K562 (cell line): ENCODE measurements at regions not wholly inside any gene's neighbourhood (a gene's known extent, or its start where the extent isn't known, plus 50 kb on each side); places are given as distances from the start of the nearest gene placed in this dataset.

Experiments
- ATAC-seq: fragments of 200-7000 bp; cut with Tn5 transposase; 3 replicates; pipeline ENCODE4 v1.9.1; 2020; ENCODE audit warnings: moderate library complexity
- BruUV-seq: library from RNA; stranded (reverse); fragments of 400-500 nt; replicated peaks from 2 replicates; lab custom pipeline; 2021; lab: Mats Ljungman, UMichigan
- CTCF ChIA-PET: fragments of 300-600 bp; formaldehyde crosslinking; extraction: SDS; loops from one replicate; lab custom pipeline; 2021; ENCODE audit warnings: low intra/inter-chr PET ratio; lab: Yijun Ruan, JAX
- POLR2A ChIA-PET: fragments of 300-600, 350-650 bp; sonication (Branson Sonifier 250); formaldehyde crosslinking; extraction: SDS; loops from one replicate; lab custom pipeline; 2021; ENCODE audit warnings: antibody characterized with exemption, inconsistent platforms; lab: Yijun Ruan, JAX
- DNase-seq, 4 experiments: peaks; one replicate each; pipeline versions ENCODE4 v3.0.0 to v3.0.0-alpha.2; 2011 to 2018; ENCODE audit warnings: low spot score in 3 of 4, mixed read lengths in 3 of 4; ENCODE audit errors: extremely low read depth in 1 of 4
- FAIRE-seq: peaks from 2 replicates; lab custom pipeline; 2011; peaks lifted over from hg19 to GRCh38; lab: Jason Lieb, UNC
- H2AFZ ChIP-seq: 2 replicates; pipeline ENCODE4 v1.6.0; 2011; ENCODE audit warnings: low read depth, low read length, control low read depth, inconsistent platforms
- H3K27ac ChIP-seq: fragments of 200-600 bp; 3 replicates; pipeline ENCODE4 v1.8.0; 2011; ENCODE audit warnings: low read depth, mild to moderate bottlenecking, control low read depth, inconsistent platforms, low read length, moderate library complexity, mixed read lengths; ENCODE audit errors: extremely low read depth
- H3K27me3 ChIP-seq, 2 experiments: fragments of 300-600 bp in 1 of 2; 2 replicates in 1 of 2; 3 replicates in 1 of 2; pipeline versions ENCODE4 v1.6.0 to v1.8.0; 2011; ENCODE audit warnings: inconsistent platforms in 2 of 2, low read length in 2 of 2, mild to moderate bottlenecking in 1 of 2, mixed read lengths in 1 of 2, moderate library complexity in 1 of 2; ENCODE audit not compliant: control insufficient read depth in 2 of 2, insufficient read depth in 2 of 2
- H3K36me3 ChIP-seq: fragments of 300-600 bp; 3 replicates; pipeline ENCODE4 v1.8.0; 2011; ENCODE audit warnings: mild to moderate bottlenecking, low read length, inconsistent platforms; ENCODE audit not compliant: control insufficient read depth, insufficient read depth
- H3K4me1 ChIP-seq, 2 experiments: fragments of 200-600 bp in 1 of 2; replicated peaks in 1 of 2; 2 replicates in 1 of 2; 3 replicates in 1 of 2; pipeline versions ENCODE4 v1.5.1 to v1.8.0; 2011; ENCODE audit warnings: inconsistent platforms in 2 of 2, low read length in 2 of 2, mild to moderate bottlenecking in 1 of 2, mixed read lengths in 1 of 2, moderate library complexity in 1 of 2; ENCODE audit not compliant: control insufficient read depth in 2 of 2, insufficient read depth in 2 of 2
- H3K4me2 ChIP-seq: 2 replicates; pipeline ENCODE4 v1.6.1; 2011; ENCODE audit warnings: low read length, control low read depth, inconsistent platforms, mixed read lengths; ENCODE audit not compliant: insufficient read depth
- H3K4me3 ChIP-seq: fragments of 200-600 bp; sonication (generic), shearing (Covaris generic); 2 replicates; pipeline ENCODE4 v1.5.1; 2016; ENCODE audit warnings: control low read depth, inconsistent platforms
- H3K79me2 ChIP-seq: fragments of 200-600 bp; 3 replicates; pipeline ENCODE4 v1.8.0; 2011; ENCODE audit warnings: low read length, inconsistent platforms; ENCODE audit not compliant: control insufficient read depth, insufficient read depth
- H3K9ac ChIP-seq, 2 experiments: 2 replicates each; pipeline versions ENCODE4 v1.6.0 to v1.6.1; 2011; ENCODE audit warnings: low read depth in 2 of 2, low read length in 2 of 2, control low read depth in 1 of 2, inconsistent platforms in 1 of 2, mild to moderate bottlenecking in 1 of 2, mixed read lengths in 1 of 2; ENCODE audit not compliant: insufficient read depth in 1 of 2
- H3K9me1 ChIP-seq: one replicate; pipeline ENCODE4 v1.6.0; 2011; ENCODE audit warnings: inconsistent platforms, mild to moderate bottlenecking, low read length, moderate library complexity; ENCODE audit not compliant: control insufficient read depth, insufficient read depth
- H3K9me3 ChIP-seq: replicated peaks from 2 replicates; pipeline ENCODE4 v1.5.1; 2011; ENCODE audit warnings: low read depth, low read length, inconsistent platforms; ENCODE audit not compliant: control insufficient read depth, insufficient read depth
- H4K20me1 ChIP-seq: replicated peaks from 2 replicates; pipeline ENCODE4 v1.6.1; 2011; ENCODE audit warnings: low read length, inconsistent platforms, mixed read lengths; ENCODE audit not compliant: control insufficient read depth, insufficient read depth
- JUND ChIP-seq, 2 experiments: IDR thresholded peaks; 2 replicates in 1 of 2; 3 replicates in 1 of 2; pipeline ENCODE4 v1.6.1; 2011; ENCODE audit warnings: borderline replicate concordance in 2 of 2, low read depth in 2 of 2, low read length in 2 of 2, improper control_type of control experiment in 1 of 2, missing biosample characterization in 1 of 2, missing genetic modification characterization in 1 of 2, missing genetic modification reagents in 1 of 2
- KLF16 ChIP-seq: IDR thresholded peaks from 2 replicates; pipeline ENCODE4 v1.6.1; 2016; ENCODE audit warnings: antibody characterized with exemption
- MCM3 ChIP-seq: fragments of 450-650 bp; IDR thresholded peaks from 2 replicates; pipeline ENCODE4 v1.6.1; 2016
- MTA3 ChIP-seq: fragments of 450-650 bp; formaldehyde crosslinking; IDR thresholded peaks from 2 replicates; pipeline ENCODE4 v1.6.1; 2017; ENCODE audit warnings: mild to moderate bottlenecking, borderline replicate concordance
- POLR3G ChIP-seq: IDR thresholded peaks from 2 replicates; pipeline ENCODE4 v1.6.1; 2011; ENCODE audit not compliant: insufficient read length, insufficient replicate concordance; ENCODE audit errors: extremely low read depth
- RREB1 ChIP-seq: fragments of 250-450 bp; sonication (Bioruptor Pico); IDR thresholded peaks from 2 replicates; pipeline ENCODE4 v1.4.0; 2020
- SIRT6 ChIP-seq: IDR thresholded peaks from one replicate; pipeline ENCODE4 v1.6.1; 2012; ENCODE audit warnings: low read depth, mild to moderate bottlenecking, control low read depth, inconsistent platforms, low read length, moderate library complexity
- SMARCE1 ChIP-seq: fragments of 450-650 bp; IDR thresholded peaks from 2 replicates; pipeline ENCODE4 v1.7.1; 2016; ENCODE audit warnings: mild to moderate bottlenecking
- SP2 ChIP-seq: IDR thresholded peaks from 2 replicates; pipeline ENCODE4 v1.6.1; 2011; ENCODE audit warnings: mild to moderate bottlenecking, low read depth, low read length, moderate library complexity; ENCODE audit not compliant: poor library complexity, severe bottlenecking; ENCODE audit errors: extremely low read depth
- STAG1 ChIP-seq: sonication (generic); formaldehyde crosslinking; IDR thresholded peaks from 2 replicates; pipeline ENCODE4 v1.5.0; 2020; ENCODE audit warnings: missing genetic modification reagents, borderline replicate concordance
- XRCC3 ChIP-seq: fragments of 450-650 bp; IDR thresholded peaks from 2 replicates; pipeline ENCODE4 v1.6.1; 2017; ENCODE audit warnings: mild to moderate bottlenecking, moderate library complexity
- ZBTB34 ChIP-seq: fragments of 250-450 bp; sonication (Bioruptor Pico); IDR thresholded peaks from 2 replicates; pipeline ENCODE4 v1.8.0; 2021; ENCODE audit warnings: mild to moderate bottlenecking, moderate library complexity
- ZNF699 ChIP-seq: fragments of 250-450 bp; sonication (Bioruptor Pico); IDR thresholded peaks from 2 replicates; pipeline ENCODE4 v1.8.0; 2021; ENCODE audit warnings: mild to moderate bottlenecking, moderate library complexity; ENCODE audit not compliant: insufficient replicate concordance
- WGBS: fragments of 100-300 bp; shearing (Covaris generic); methylation state at CpG from one replicate; pipeline ENCODE4 v1.1.6; 2016; ENCODE audit warnings: low coverage, mixed read lengths; ENCODE audit not compliant: insufficient coverage; ENCODE audit errors: missing lambda C conversion rate; 5-methylcytosine and 5-hydroxymethylcytosine counted together
- in situ Hi-C: fragments of 300-500 bp; cut with MboI; formaldehyde crosslinking; loops from 4 replicates; pipeline ENCODE4 v1.15.0; 2018; ENCODE audit warnings: inconsistent platforms, mixed read lengths
- intact Hi-C: fragments of 100-400 bp; cut with micrococcal nuclease; formaldehyde crosslinking; loops from 2 replicates; pipeline ENCODE4 v1.14.2; 2022
- TF ChIP-seq, protein P1 (sequence below), 2 experiments: fragments of 450-650 bp; conservative IDR thresholded peaks; 2 replicates each; pipeline ENCODE4 v1.6.1; 2017; ENCODE audit warnings: mild to moderate bottlenecking in 2 of 2, moderate library complexity in 2 of 2

GRCh38 chr2:35294636-35295263 lies 1060.8 kb upstream of the CRIM1 start:
- no peak for FAIRE-seq
- BruUV-seq: no TSS peak
- intact Hi-C loops: no loop called here

More at GRCh38 chr2:35294636-35295263, 1060.8 kb upstream of the CRIM1 start:
- no peak overlapping the region for H3K9ac ChIP-seq
- 0% methylated on average over 7 of the region's 7 CpGs for WGBS
- no peaks in the 10 kb centered on the region for H3K27me3 ChIP-seq
- no peak for TF ChIP-seq MCM3
- no peak for TF ChIP-seq JUND (IDR thresholded peaks at IDR 0.05; ENCODE audit: borderline replicate concordance, low read depth, low read length)
- no peak for TF ChIP-seq JUND (tag; IDR thresholded peaks at IDR 0.05; ENCODE audit: borderline replicate concordance, low read depth, low read length)
- no peak for TF ChIP-seq XRCC3
- no peak for TF ChIP-seq SIRT6
- TF ChIP-seq, protein P1, sequence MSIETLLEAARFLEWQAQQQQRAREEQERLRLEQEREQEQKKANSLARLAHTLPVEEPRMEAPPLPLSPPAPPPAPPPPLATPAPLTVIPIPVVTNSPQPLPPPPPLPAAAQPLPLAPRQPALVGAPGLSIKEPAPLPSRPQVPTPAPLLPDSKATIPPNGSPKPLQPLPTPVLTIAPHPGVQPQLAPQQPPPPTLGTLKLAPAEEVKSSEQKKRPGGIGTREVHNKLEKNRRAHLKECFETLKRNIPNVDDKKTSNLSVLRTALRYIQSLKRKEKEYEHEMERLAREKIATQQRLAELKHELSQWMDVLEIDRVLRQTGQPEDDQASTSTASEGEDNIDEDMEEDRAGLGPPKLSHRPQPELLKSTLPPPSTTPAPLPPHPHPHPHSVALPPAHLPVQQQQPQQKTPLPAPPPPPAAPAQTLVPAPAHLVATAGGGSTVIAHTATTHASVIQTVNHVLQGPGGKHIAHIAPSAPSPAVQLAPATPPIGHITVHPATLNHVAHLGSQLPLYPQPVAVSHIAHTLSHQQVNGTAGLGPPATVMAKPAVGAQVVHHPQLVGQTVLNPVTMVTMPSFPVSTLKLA (conservative IDR thresholded peaks at IDR 0.05): no peak
- no peak for TF ChIP-seq RREB1 (CRISPR knock-in tag)
- TF ChIP-seq KLF16: no peak
- no peak for TF ChIP-seq ZBTB34
- TF ChIP-seq MTA3: no peak
- no peak for TF ChIP-seq SP2
- TF ChIP-seq STAG1 (CRISPR knock-in tag): no peak
- no peak for TF ChIP-seq SMARCE1
- TF ChIP-seq POLR3G: no peak
- no peak for TF ChIP-seq ZNF699
- no peaks in the 10 kb centered on the region for H3K4me1 ChIP-seq
- in situ Hi-C loops: no loop called here
- ChIA-PET POLR2A (no interaction called here), CTCF (no interaction called here)
- H3K4me3 ChIP-seq: no peak overlapping the region
- no peaks in the 10 kb centered on the region for H3K9me1 ChIP-seq
- H4K20me1 ChIP-seq: no peaks in the 10 kb centered on the region
- no peak overlapping the region for H3K4me2 ChIP-seq
- no peaks in the 10 kb centered on the region for H3K79me2 ChIP-seq
- no peaks in the 10 kb centered on the region for H3K36me3 ChIP-seq
- ATAC-seq (no peak), DNase-seq (no peak)
- no peak overlapping the region for H3K27ac ChIP-seq
- H3K9me3 ChIP-seq: no peaks in the 10 kb centered on the region; the same call in 1 of the 2 replicates
- H2AFZ ChIP-seq: no peak overlapping the region
